Thymus (tissue), 11 donors: ENCODE measurements at regions not wholly inside any gene's neighbourhood (a gene's known extent, or its start where the extent isn't known, plus 50 kb on each side); places are given as distances from the start of the nearest gene placed in this dataset.

ENCODE experiments used
- DNase-seq, 9 donors: peaks; one replicate each; pipeline ENCODE4 v3.0.0-alpha.2; 2013; ENCODE audit warnings: low spot score in 9 of 9, low read depth in 6 of 9, missing footprints in 1 of 9
- H3K27ac ChIP-seq, 2 donors: one replicate each; pipeline ENCODE4 v1.5.1; 2013; ENCODE audit warnings: control low read depth in 1 of 2, low read depth in 1 of 2, low read length in 1 of 2, mild to moderate bottlenecking in 1 of 2, moderate library complexity in 1 of 2
- H3K27me3 ChIP-seq, 2 donors: one replicate each; pipeline ENCODE4 v1.5.1; 2013; ENCODE audit warnings: low read length in 1 of 2; ENCODE audit not compliant: control insufficient read depth in 2 of 2, insufficient read depth in 1 of 2
- H3K36me3 ChIP-seq, 2 donors: one replicate each; pipeline ENCODE4 v1.5.1; 2013; ENCODE audit warnings: low read length in 1 of 2, mild to moderate bottlenecking in 1 of 2, moderate library complexity in 1 of 2; ENCODE audit not compliant: control insufficient read depth in 2 of 2, insufficient read depth in 2 of 2
- H3K4me1 ChIP-seq, 2 donors: one replicate each; pipeline ENCODE4 v1.5.1; 2013; ENCODE audit warnings: low read length in 2 of 2; ENCODE audit not compliant: control insufficient read depth in 2 of 2, insufficient read depth in 2 of 2
- H3K4me3 ChIP-seq, 2 donors: one replicate each; pipeline ENCODE4 v1.5.1; 2013; ENCODE audit warnings: low read length in 2 of 2, control low read depth in 1 of 2, mild to moderate bottlenecking in 1 of 2
- H3K9me3 ChIP-seq, 2 donors: one replicate each; pipeline ENCODE4 v1.5.1; 2013; ENCODE audit warnings: low read length in 1 of 2, mild to moderate bottlenecking in 1 of 2; ENCODE audit not compliant: control insufficient read depth in 2 of 2, insufficient read depth in 1 of 2
- WGBS: extraction: QIAGEN DNeasy Blood & Tissue Kit; methylation state at CpG from one replicate; pipeline ENCODE4 v1.1.7; 2013; 5-methylcytosine and 5-hydroxymethylcytosine counted together
- donor health status: healthy.

GRCh38 chr2:196420143-196420542 lies 219.4 kb upstream of the CCDC150 start:
- WGBS = 98% methylated on average over 3 of the region's 3 CpGs
- Histone ChIP-seq H3K4me3 (no peak overlapping the region), H3K4me1 (no peaks in the 10 kb centered on the region), H3K36me3 (no peaks in the 10 kb centered on the region), H3K9me3 (no peaks in the 10 kb centered on the region), H3K27ac (no peak overlapping the region), H3K27me3 (no peaks in the 10 kb centered on the region)
- no peak for DNase-seq

- Histone ChIP-seq H3K27ac (no peak overlapping the region), H3K4me1 (no peaks in the 10 kb centered on the region), H3K4me3 (no peak overlapping the region), H3K9me3 (no peaks in the 10 kb centered on the region), H3K36me3 (no peaks in the 10 kb centered on the region), H3K27me3 (no peaks in the 10 kb centered on the region)
- 98% methylated on average over 3 of the region's 3 CpGs for WGBS
- no peak for DNase-seq
Observed at GRCh38 chr2:196421880-196422279, 217.6 kb upstream of the CCDC150 start.

DNA sequence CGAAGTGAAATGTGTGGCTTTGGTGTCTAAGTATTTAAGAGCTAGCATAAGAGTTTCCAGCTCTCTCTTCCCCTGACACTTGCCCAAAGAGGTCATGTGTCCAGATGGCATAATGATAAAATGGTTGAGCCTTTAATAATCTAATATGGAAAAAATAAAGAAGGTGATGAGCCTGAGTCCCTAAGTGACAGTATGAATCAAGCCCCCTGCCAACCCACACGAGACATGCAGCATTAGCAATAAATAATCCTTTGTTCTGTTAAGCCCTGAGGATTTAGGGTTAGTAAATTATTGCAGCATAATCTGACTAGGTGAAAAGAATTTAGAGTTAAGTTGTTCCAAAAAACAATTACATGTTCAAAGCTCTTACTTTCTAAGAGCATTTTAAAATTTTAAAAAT lies 217.2 kb upstream of the CCDC150 start:
- no peak overlapping the region for H3K27ac ChIP-seq
- WGBS = 97% methylated on average over 2 of the region's 2 CpGs

GRCh38 chr2:196426122-196426521 lies 213.4 kb upstream of the CCDC150 start:
- 97% methylated on average over 1 of the region's 1 CpG for WGBS
- Histone ChIP-seq H3K9me3 (no peaks in the 10 kb centered on the region), H3K36me3 (no peaks in the 10 kb centered on the region), H3K27me3 (no peaks in the 10 kb centered on the region), H3K4me1 (no peaks in the 10 kb centered on the region), H3K4me3 (no peak overlapping the region), H3K27ac (no peak overlapping the region)
- DNase-seq = no peak

More for the DNA sequence above, 217.2 kb upstream of the CCDC150 start:
- no peaks in the 10 kb centered on the region for H3K27me3 ChIP-seq
- no peak for DNase-seq
- H3K4me3 ChIP-seq = no peak overlapping the region
- no peaks in the 10 kb centered on the region for H3K4me1 ChIP-seq
- no peaks in the 10 kb centered on the region for H3K9me3 ChIP-seq
- H3K36me3 ChIP-seq = no peaks in the 10 kb centered on the region

GRCh38 chr2:196427986-196428634 lies 211.4 kb upstream of the CCDC150 start:
- 33% methylated on average over 2 of the region's 2 CpGs for WGBS
- Histone ChIP-seq H3K4me1 (no peaks in the 10 kb centered on the region), H3K27ac (no peak overlapping the region), H3K27me3 (no peaks in the 10 kb centered on the region), H3K4me3 (no peak overlapping the region), H3K36me3 (no peaks in the 10 kb centered on the region), H3K9me3 (no peaks in the 10 kb centered on the region)
- no peak for DNase-seq

- Histone ChIP-seq H3K4me3 (no peak overlapping the region), H3K4me1 (no peaks in the 10 kb centered on the region), H3K27ac (no peak overlapping the region), H3K9me3 (no peaks in the 10 kb centered on the region), H3K36me3 (no peaks in the 10 kb centered on the region), H3K27me3 (no peaks in the 10 kb centered on the region)
- DNase-seq = no peak
- WGBS = 58% methylated on average over 2 of the region's 2 CpGs
Observed at GRCh38 chr2:196431076-196431475, 208.4 kb upstream of the CCDC150 start.

GRCh38 chr2:196431957-196432356 lies 207.6 kb upstream of the CCDC150 start:
- Histone ChIP-seq H3K4me3 (no peak overlapping the region), H3K4me1 (no peaks in the 10 kb centered on the region), H3K36me3 (no peaks in the 10 kb centered on the region), H3K27ac (no peak overlapping the region), H3K27me3 (no peaks in the 10 kb centered on the region), H3K9me3 (no peaks in the 10 kb centered on the region)
- 81% methylated on average over 4 of the region's 4 CpGs for WGBS
- DNase-seq = peak in 1 of 9 donors; percentile 12

GRCh38 chr2:196433116-196433515 lies 206.4 kb upstream of the CCDC150 start:
- no peaks in the 10 kb centered on the region for H3K27me3 ChIP-seq
- DNase-seq = no peak
- H3K4me3 ChIP-seq = no peak overlapping the region
- 97% methylated on average over 13 of the region's 13 CpGs for WGBS
- H3K9me3 ChIP-seq = no peaks in the 10 kb centered on the region
- no peak overlapping the region for H3K27ac ChIP-seq
- no peaks in the 10 kb centered on the region for H3K4me1 ChIP-seq
- H3K36me3 ChIP-seq = no peaks in the 10 kb centered on the region

GRCh38 chr2:196434217-196434616 lies 205.3 kb upstream of the CCDC150 start:
- Histone ChIP-seq H3K27ac (no peak overlapping the region), H3K9me3 (no peaks in the 10 kb centered on the region), H3K4me3 (no peak overlapping the region), H3K4me1 (no peaks in the 10 kb centered on the region), H3K27me3 (no peaks in the 10 kb centered on the region), H3K36me3 (no peaks in the 10 kb centered on the region)
- WGBS = 98% methylated on average over 5 of the region's 5 CpGs
- no peak for DNase-seq

DNA sequence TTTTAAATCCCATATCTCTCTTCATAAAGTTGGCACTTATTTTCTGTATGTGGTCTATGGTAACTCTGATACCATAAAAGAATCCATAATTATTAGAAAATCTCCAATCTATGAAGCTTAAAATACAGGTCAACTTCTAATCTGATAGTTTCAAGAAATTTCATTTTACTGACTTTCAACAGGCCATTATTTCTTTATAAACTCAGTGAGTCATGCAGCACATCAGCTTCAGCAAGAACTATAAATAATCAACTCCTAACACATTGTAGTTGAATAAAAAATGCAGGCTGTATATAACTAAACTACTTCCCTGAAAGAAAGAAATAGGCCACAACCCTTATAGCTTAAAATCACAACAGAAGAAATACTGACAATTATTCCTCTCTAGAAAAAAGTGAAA lies 204.3 kb upstream of the CCDC150 start:
- H3K4me3 ChIP-seq = no peak overlapping the region
- no peaks in the 10 kb centered on the region for H3K27me3 ChIP-seq
- no peak overlapping the region for H3K27ac ChIP-seq
- H3K4me1 ChIP-seq = no peaks in the 10 kb centered on the region
- no peaks in the 10 kb centered on the region for H3K9me3 ChIP-seq
- no peaks in the 10 kb centered on the region for H3K36me3 ChIP-seq
- DNase-seq = no peak
